ENCODE measurements at regions not wholly inside any gene's neighbourhood (a gene's known extent, or its start where the extent isn't known, plus 50 kb on each side); places are given as distances from the start of the nearest gene placed in this dataset.

DNA sequence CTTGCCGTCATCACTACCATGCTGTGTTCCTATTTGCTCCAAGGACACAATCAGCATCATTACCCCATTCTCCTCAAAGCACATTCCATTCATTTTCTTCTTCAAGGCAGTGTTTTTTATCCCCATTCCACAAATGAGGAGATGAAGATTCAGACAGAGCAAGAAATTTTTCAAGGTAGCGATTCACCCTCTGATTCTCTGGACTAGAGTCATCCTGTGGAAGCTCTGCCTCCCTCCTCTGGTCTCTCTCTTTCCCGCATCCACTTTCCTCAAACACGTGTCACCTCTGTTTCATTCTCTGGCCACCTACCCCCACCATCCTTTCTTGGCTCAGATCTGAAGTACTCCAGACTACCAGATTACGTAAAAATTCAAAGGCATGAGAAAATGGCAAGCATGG, 297.9 kb downstream of the SOX11 start:
- no peak for DNase-seq (ENCODE audit: low spot score)

DNA sequence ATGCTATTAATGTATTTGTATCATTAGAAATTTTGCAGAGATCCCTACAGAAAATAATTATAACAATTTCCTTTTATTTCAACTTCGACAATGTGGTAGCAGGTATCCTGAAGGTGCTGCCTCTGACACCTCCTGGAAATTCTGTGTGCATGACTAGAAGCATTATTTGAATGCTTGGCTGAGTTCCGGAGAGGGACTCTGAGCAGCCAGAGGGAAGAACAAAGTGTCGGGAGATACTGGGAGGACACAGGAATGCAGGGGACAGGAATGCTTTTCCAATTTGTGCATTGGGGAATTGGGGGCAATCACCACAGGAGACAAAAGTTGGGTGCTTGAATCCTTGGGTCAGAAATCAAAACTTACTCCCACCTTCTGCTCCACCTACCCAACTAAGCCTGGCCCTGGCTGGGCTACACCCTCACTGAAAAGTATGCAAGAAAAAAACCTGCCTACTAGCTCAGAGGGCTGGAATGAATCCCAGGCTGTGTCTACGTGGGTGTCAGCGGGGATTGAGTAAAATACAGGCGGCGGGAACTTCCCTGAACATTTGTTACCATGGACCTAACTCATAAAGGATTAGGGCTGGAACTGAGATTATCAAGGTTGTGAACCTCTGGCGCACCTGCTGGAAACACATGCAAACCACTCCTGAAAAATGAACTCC, 299.3 kb downstream of the SOX11 start:
- DNase-seq (ENCODE audit: low spot score), result no peak

DNA sequence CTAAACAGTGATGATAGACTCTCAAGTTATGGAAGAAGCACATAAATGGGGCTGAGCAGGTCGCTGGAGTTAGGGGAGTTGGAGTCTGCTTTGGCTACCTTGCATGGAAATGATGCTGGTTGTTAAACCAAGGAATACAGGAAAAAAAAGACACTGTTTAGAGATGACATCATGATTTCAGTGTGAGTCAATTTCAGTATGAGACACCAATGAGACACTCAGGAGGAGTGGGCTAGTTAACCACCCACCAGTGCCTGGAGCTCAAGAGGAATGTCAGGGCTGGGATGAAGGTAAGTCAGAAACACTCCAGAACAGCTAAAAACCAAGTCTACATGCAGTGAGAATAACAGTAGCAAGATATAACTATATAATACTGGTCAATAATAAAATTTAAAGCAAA, 303.6 kb downstream of the SOX11 start:
- no peak for DNase-seq (ENCODE audit: low spot score)

DNA sequence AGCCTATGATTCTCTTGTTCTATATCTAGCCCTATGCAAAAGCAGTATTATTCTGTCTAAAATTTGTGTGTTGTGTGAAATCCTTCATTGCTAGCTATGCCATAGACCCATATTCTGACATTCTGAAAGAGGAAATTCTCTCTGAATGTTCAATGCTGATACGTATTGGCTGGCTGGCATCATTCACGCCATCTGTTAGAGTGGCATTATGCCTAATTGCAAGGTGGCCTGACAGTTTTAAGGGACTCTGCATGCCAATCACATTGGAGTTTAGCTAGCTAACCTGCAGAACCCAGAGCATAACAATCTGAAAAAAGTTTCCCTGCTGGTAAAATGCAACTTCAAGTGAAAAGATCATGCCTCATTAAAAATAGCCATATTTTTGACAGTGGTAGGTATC, 316.0 kb downstream of the SOX11 start:
- DNase-seq (ENCODE audit: low spot score), result no peak

DNA sequence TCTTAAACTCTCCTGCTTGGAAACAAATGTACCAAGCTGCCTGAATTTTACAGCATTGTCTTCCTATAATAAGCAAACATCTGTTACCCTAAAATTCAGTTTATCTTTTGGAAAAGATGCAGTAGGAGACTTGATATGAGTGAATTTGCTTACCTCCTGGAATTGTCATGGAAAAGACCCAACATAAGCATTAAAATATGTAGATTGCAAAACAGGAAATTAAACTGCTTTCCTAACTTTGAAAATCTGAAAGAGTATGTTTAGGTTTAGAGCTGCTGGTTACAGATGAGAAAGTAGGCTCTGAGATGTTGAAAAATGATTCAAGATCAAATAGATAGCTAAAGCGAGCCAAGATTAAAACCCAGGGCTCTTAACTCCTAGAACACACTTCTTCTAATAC, 316.5 kb downstream of the SOX11 start:
- no peak for DNase-seq (ENCODE audit: low spot score)

DNA sequence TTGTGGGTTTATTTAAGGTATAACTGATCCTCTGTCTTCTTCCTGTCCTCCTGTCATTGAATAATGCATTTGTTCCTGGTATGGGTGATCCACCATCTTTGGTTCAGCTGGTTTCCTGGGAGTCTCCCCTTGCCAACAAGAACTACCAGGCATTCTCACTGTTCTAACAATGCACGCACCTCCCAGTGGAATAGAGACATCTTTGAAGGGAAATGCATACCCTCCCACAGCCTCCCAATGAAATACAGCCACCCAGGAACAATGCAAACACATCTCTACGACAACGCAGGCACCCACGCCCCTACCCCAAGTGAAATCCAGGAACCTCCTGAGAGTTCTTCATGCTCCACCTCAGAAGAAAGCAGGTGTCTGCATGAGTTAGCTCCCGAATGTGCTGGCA, 318.0 kb downstream of the SOX11 start:
- no peak for DNase-seq (ENCODE audit: low spot score)

DNA sequence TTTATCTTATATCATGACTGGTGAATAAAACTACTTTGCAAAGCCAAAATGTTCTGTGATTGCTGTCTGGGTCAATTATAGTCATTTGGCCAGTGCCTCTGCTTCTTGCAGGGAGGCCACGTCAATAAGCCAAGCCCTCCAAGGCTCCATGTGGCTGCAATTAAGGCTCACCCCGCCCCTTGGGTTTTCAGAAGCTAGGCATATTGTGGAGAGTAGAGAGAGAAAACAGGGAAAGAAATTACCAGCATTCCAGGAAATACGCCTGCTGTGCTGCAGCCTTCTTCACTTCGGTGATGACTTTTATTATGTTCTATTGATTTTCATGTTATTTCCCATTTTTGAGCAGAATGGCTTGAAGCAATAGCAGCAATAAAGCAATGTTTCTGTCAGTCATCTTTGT, 319.7 kb downstream of the SOX11 start:
- no peak for DNase-seq (ENCODE audit: low spot score)

DNA sequence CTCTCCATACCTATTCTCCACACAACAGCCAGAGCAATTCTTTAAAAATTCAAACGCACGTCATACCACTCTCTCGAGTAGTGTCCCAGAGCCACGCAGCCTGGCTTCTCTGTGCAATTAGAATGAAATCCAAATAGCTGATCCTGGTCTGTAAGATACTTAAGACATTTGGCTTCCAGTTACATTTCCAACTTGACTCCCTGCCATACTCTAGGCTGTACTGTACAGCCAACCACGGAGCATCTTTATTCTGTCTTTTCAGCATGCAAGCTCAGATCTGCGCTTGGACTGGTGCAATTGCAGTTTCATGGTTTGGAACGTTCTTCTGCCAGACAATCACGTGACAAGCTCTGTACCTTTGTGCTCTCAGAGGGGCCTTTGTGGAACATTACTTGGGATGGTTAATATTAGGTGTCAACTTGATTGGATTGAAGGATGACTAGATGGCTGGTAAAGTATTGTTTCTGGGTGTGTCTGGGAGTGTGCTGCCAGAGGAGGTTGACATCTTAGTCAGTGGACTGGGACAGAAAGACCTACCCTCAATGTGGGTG, 325.6 kb downstream of the SOX11 start:
- no peak for DNase-seq (ENCODE audit: low spot score)

DNA sequence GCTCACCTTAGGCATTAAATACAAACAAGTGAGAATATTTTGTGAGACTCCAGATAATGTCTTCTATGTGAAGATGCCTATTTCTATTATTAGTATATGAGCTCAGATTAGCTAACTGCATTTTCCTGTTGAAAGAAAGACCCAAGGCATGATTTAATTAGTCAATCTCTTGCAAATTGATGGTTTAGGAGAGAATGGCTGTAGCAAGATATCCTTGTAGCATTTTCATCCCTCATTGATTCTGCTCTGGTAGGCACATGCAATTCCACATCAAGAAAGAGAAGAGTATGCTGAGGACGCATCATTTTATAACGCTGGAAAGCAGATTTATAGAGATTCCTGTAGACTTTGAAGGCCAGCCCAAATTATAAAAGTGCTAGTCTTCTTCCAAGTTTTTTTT, 332.0 kb downstream of the SOX11 start:
- DNase-seq (ENCODE audit: low spot score), result no peak

DNA sequence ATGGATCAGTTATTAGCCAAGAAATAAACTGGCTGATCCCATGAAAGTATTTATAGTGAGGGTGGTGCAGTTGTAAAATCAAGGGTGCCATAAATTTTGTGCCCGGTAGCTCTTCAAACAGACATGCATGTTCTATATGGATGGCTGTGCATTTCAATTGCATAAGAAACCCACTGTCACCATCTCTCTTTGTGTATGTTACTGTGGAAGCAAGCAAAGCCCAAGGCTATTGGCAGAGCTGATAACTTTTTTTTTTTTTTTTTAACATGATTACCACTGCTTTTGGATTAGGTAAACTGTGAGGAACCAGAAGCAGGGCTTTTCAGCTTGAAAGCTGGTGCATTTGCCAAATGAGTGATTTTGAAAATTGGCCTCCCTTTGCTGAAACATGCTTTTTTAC, 332.6 kb downstream of the SOX11 start:
- DNase-seq (ENCODE audit: low spot score), result no peak

DNA sequence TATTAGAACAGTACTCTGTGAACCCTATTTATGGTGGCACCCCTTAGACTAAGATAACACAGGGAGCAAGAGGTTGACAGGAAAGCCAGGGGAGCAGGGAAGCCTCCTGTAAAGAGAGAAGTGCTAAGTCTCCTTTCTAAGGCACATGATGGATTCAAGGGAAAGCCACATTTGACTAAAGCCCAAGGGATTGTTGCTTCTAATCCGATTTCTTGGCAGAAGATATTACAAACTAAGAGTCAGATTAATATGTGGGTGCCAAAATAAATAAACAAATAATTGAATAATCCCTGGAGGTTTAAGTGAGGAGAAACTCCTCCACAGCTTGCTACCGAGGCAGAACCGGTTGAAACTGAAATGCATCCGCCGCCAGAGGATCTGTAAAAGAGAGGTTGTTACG, 333.2 kb downstream of the SOX11 start:
- no peak for DNase-seq (ENCODE audit: low spot score)

DNA sequence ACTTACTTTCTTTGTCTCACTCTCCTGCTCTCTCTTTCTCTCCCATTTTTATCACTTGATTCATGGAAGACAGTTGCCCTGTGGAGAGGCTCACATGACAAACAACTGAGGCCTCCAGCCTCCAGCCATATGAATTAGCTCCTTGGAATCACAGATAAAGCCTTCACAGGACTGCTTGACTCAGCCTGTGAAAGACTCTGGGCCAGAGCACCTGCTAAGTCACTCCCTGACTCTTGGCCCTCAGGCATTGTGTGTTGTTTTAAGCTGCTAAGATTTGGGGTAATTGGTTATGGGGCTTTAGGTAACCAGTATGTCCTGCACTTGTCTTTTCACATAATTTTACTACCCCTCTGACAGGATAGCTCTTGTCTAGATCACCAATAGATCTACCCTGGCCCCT, 334.9 kb downstream of the SOX11 start:
- DNase-seq (ENCODE audit: low spot score), result no peak

DNA sequence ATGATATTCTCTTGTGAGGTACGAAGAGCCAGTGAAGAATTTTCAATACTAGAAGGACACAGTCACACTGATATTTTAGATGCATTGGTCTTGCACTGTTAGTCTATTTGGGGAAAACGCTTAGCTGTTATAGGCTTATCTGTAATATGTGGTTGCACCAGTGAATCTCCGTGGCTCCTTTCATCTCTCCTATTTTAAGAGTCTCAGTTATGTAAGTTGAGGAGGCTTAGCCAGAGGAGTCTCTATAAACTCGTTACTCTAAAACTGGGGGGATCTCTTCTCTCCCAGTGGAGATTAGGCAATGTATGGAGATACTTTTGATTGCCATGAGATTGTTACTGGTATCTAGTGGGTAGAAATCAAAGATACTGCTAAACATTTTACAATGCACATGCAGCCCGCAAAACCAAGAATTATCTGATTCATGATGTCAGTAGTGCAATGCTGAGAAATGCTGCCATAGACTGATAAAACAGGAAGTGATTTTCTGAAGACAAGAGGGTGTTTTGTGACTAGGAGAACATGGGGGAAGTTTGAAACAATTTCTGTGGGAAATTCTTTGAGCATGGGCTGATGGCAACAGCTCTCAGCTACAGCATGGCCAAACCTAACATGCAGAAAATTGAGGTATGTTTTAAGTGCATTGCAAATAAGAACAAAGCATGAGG, 339.1 kb downstream of the SOX11 start:
- no peak for DNase-seq (ENCODE audit: low spot score)

DNA sequence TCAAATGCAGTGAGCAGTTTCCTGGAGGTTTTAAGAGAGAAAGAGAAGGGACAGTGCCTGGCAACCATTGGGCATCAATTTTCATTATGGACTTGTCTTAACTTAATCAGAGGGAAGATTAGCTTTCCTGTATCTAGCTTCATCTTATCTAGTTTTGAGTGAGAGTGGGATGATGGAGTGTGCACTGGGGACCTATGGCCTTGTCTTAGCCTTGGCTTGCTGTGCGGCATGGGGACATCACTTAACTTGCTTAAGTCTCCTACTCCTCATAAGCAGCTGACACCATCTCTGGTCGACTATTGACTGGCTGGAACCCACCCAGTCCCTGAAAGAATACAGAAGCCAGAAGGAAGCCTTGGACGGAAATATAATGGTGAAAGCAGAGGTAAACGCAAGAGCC, 344.0 kb downstream of the SOX11 start:
- no peak for DNase-seq (ENCODE audit: low spot score)

DNA sequence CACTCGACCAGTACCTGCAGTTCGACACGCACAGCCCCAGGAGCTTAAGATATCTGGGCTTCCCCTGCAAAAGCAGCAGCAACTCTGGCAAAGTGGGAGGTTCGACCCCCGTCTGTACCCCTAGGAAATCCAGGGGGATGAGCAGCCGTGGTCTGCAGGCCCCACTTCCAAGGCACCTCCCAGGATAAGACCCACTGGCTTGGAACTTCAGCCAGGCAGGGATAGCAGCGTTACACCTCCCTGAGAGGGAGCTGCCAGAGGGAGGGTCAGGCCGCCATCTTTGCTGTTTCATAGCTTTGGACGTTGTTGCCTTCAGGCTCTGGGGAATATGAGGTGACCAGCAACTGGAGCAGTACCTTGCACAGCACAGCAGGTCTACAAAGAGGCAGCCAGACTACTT, 351.1 kb downstream of the SOX11 start:
- DNase-seq (ENCODE audit: low spot score), result no peak

DNA sequence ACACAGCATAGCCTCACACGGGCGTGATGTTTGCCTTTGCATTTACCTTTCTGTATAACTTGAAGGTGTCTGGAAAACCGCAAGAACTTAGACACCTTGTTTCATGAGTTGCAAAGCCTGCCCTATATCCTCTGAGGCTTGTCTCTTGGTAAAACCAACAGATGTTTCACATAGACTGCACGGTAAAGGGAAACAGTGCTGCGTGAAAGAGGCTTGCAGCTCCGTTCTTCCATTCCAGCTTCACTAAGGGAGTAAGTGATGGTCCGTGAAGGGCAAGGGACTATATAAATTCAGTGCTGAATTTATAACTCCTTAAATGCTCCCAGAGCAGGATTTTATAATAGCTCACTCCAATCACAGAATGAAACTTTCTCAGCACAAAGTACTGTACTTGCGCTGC, 360.5 kb downstream of the SOX11 start:
- DNase-seq (ENCODE audit: low spot score), result no peak

DNA sequence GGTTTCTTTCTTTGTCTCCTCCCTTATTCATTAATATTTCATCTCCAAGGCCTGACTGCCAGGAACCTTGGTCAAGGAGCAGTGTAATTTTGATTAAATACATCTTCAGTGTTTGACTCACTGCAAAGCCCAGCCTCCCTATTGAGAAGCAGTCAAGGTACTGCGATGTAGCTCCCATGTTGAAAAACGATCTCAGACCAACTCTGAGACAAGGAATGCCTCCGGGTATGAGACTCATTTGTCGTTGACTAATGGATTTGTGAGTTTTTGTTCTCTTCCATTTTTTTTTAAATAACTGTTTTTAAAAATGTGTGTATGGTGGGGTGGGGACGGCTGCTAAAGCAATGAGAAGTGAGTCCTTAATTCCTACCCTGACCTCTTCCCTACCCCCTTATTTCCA, 361.6 kb downstream of the SOX11 start:
- no peak for DNase-seq (ENCODE audit: low spot score)

DNA sequence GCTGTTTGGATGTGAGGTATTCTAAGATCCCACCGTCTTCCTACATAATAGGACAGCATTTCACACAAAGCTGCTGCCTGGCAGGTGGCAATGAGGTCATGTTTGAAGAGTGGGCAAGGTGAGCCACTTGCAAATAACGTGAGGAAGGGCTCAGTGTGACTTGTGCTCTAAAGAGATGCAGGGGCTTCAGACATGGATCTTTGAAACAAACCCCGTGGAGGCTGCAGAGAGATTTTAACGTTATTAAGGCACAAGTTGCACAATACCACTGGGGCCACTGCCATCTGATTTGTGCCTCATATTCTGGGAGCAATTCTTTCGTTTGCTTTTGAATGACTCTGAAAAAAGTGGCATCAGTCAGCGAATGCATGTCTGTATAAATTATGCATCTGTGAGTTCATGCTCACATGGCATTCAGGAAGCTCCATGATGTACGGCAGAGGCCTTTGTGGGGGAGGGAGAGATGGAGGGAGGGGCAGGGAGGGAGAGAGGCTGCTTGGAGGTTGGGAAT, 362.0 kb downstream of the SOX11 start:
- no peak for DNase-seq (ENCODE audit: low spot score)

DNA sequence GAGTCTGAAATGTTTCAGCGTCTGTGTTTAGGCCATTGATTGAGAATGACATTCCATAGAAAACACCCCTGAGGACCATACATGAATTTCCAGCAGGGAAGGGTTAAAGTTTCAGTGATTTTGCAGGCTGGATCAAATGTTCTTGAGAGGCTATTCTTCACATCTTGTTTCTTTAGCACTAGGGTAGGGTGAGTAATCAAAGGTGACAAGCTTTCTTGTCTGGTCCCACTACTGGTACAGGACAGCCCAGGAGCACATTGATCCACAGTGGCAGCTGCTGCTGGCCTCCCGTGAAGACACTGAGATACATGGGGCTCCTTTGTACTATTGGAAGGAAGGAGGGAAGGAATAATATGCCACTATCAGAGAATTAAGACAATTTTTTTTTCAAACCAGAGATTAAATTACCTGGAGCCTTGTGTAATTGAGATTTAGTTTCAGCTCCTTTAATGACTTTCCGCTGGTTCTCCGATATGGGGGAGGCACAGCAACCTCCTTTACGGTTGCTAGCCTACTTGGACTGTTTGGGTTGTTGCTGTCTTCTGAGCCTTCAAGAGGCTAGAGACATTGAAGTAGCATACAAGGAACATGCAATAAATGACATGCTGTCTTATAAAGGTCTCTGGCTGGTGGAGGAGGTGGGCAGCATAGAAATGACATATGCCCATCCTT, 368.9 kb downstream of the SOX11 start:
- no peak for DNase-seq (ENCODE audit: low spot score)

DNA sequence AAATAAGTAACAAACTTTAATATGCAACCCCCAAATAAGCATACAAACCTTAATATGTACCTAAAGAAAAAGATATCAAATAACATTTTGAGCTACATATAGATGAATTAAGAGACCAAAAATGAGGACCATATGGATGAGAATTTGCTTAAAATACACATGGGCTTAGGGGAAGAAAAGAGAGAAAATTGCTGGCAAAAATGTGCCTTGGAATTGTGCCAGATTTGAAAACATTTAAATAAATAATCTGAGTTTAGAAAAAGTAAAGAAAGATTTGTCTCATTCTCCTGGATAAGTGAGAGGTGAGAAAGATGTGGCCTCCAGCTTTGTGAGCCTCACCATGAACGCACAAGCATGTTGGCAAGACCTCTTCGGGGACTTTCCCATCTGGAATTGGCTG, 372.6 kb downstream of the SOX11 start:
- no peak for DNase-seq (ENCODE audit: low spot score)

DNA sequence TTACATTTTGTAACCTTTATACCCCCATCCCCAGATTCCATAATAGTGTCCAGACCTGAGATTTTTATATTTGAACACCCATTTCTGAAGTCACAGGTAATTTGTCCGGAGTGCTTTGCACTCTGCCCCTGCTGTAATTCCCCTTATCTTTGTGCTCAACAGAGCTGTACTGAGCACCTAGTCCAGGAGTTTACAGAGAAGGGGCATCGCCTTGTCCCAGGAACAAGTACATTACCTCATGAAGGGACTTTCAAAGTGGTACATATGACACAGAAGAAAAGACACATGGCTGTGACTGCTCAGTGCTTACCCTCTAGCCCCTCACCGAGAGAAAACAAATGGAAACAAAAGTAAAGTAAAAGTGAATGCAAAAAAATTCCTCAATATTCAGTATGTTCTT, 373.5 kb downstream of the SOX11 start:
- no peak for DNase-seq (ENCODE audit: low spot score)

DNA sequence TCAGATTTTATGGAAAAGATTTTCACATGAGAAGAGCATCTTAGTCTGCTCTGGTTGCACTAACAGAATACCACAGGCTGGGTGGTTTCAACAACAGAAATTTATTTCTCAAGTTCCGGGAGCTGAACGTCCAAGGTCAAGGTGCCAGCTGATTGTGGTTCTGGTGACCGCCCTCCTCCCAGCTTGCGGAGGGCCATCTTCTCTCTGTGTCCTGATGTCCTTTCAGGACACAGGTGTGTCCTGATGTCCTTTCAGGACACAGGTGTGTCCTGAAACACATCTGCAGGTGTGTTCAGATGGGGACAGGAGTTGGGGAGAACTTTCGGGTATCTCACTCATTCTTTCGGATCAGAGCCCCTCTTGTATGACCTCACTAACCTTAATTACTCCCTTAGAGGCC, 374.9 kb downstream of the SOX11 start:
- no peak for DNase-seq (ENCODE audit: low spot score)

DNA sequence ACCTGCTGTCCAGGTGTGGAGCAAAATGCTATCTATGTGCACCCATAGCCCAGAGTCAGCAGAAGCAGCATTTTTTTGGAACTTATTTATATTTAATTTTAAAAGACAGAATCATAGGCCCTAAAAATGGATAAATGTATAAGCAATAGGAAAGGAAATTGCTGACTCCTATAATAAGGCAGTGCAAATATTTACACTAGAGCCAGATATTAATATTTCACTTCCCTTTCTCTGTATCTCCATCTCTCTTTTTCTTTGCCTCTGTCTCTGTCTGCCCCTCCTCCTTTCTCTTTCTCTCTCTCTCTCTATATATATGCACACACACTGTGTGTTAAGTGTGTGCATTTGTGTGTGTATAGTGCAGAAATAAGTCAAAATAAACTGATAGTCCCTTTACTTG, 375.6 kb downstream of the SOX11 start:
- DNase-seq (ENCODE audit: low spot score), result no peak

All from left forelimb (tissue), 1 donor.